ENCODE measurements at regions not wholly inside any gene's neighbourhood (a gene's known extent, or its start where the extent isn't known, plus 50 kb on each side); places are given as distances from the start of the nearest gene placed in this dataset.

GRCh38 chr17:77736721-77737120 is 221.8 kb upstream of the TNRC6C start:
- DNase-seq (ENCODE audit: low spot score): no peak

More at GRCh38 chr17:77736721-77737120, 221.8 kb upstream of the TNRC6C start:
- WGBS: 66% methylated on average over 6 of the region's 6 CpGs
- no peaks in the 10 kb centered on the region for H3K36me3 ChIP-seq (ENCODE audit: control insufficient read depth in 4 of 4, insufficient read depth in 3 of 4, low read depth in 1 of 4, low read length in 3 of 4)
- H3K4me1 ChIP-seq (ENCODE audit: control insufficient read depth in 4 of 4, insufficient read depth in 4 of 4, low read length in 3 of 4): no peaks in the 10 kb centered on the region
- peaks cover 3 to 13% (median 6%) of the 10 kb centered on the region in 4 donors for H3K27me3 ChIP-seq (ENCODE audit: control insufficient read depth in 4 of 4, insufficient read depth in 4 of 4, low read length in 3 of 4)
- peaks cover 0 to 9% (median 4%) of the 10 kb centered on the region in 4 donors for H3K9me3 ChIP-seq (ENCODE audit: control insufficient read depth in 4 of 4, low read length in 3 of 4)
- TF ChIP-seq RXRA (IDR thresholded peaks at IDR 0.05) (no peak), TAF1 (conservative IDR thresholded peaks at IDR 0.05) (no peak), REST (IDR thresholded peaks at IDR 0.05) (no peak), HNF4G (IDR thresholded peaks at IDR 0.05) (no peak), MAX (IDR thresholded peaks at IDR 0.05) (no peak), RAD21 (IDR thresholded peaks at IDR 0.05) (no peak), NR2F2 (IDR thresholded peaks at IDR 0.05) (no peak), JUND (IDR thresholded peaks at IDR 0.05) (no peak), FOXA1 (IDR thresholded peaks at IDR 0.05) (no peak)
- TF ChIP-seq, protein P1, sequence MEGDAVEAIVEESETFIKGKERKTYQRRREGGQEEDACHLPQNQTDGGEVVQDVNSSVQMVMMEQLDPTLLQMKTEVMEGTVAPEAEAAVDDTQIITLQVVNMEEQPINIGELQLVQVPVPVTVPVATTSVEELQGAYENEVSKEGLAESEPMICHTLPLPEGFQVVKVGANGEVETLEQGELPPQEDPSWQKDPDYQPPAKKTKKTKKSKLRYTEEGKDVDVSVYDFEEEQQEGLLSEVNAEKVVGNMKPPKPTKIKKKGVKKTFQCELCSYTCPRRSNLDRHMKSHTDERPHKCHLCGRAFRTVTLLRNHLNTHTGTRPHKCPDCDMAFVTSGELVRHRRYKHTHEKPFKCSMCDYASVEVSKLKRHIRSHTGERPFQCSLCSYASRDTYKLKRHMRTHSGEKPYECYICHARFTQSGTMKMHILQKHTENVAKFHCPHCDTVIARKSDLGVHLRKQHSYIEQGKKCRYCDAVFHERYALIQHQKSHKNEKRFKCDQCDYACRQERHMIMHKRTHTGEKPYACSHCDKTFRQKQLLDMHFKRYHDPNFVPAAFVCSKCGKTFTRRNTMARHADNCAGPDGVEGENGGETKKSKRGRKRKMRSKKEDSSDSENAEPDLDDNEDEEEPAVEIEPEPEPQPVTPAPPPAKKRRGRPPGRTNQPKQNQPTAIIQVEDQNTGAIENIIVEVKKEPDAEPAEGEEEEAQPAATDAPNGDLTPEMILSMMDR (IDR thresholded peaks at IDR 0.05; ENCODE audit: low read depth, low read length, missing input control): no peak
- TF ChIP-seq, protein P2, sequence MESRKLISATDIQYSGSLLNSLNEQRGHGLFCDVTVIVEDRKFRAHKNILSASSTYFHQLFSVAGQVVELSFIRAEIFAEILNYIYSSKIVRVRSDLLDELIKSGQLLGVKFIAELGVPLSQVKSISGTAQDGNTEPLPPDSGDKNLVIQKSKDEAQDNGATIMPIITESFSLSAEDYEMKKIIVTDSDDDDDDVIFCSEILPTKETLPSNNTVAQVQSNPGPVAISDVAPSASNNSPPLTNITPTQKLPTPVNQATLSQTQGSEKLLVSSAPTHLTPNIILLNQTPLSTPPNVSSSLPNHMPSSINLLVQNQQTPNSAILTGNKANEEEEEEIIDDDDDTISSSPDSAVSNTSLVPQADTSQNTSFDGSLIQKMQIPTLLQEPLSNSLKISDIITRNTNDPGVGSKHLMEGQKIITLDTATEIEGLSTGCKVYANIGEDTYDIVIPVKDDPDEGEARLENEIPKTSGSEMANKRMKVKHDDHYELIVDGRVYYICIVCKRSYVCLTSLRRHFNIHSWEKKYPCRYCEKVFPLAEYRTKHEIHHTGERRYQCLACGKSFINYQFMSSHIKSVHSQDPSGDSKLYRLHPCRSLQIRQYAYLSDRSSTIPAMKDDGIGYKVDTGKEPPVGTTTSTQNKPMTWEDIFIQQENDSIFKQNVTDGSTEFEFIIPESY (IDR thresholded peaks at IDR 0.05): no peak
- no peak overlapping the region for H3K4me3 ChIP-seq (ENCODE audit: low read depth in 1 of 3, low read length in 3 of 3)
- no peak overlapping the region for H3K9ac ChIP-seq (ENCODE audit: low read depth in 1 of 2, low read length in 2 of 2)
- no peak overlapping the region for H3K27ac ChIP-seq (ENCODE audit: low read depth in 1 of 2, low read length in 2 of 2)

Measured in liver (tissue), 8 donors.